ENCODE measurements at regions not wholly inside any gene's neighbourhood (a gene's known extent, or its start where the extent isn't known, plus 50 kb on each side); places are given as distances from the start of the nearest gene placed in this dataset.

DNA sequence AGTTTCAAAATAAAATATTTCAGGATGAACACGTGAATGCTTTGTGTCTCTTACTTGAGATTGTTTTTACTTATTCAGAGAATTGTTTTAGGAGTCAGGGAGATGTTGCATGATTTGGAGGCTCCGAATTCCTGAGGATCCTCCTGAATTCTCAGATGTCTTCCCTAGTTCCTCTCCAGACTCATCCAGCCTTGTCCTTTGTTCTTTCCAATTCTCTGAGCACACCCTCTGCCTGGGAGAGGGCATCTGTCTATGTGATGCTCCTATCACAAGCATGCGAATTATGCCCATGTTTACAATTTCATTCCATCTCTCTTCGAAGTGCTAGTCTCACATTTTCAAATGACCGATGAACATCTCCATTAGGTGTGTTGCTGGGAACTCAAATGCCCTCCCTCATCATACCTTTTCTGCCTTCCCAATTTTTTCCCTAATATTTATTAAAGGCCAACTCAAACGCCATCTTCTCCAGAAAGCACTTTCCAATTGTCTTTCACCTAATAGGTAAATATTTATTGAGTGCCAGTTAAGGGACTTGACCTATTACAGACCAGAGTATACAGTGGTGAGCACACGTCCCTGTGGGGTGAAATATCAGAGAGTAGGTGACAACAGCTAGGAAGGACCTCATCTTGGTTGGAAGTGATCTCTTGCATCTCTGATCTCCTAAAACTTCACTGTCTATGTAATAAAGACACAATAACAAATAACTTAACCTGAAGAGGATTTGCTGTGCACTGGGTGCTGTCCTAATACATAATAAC, 64.4 kb downstream of the ARF6 start:
- H3K27ac ChIP-seq (ENCODE audit: low read length) = peak overlapping the region; percentile 75
- intact Hi-C loops (cut with micrococcal nuclease; ENCODE audit: unreplicated experiment) = no loop called here
- H3K36me3 ChIP-seq (ENCODE audit: control insufficient read depth, insufficient read depth, low read length) = no peaks in the 10 kb centered on the region
- no TSS peak for BruUV-seq (replicated peaks)
- TF ChIP-seq REST (IDR thresholded peaks at IDR 0.05; ENCODE audit: insufficient read depth in 1 of 2, low read depth in 2 of 2, low read length in 1 of 2) = no peak
- TF ChIP-seq, protein P1, sequence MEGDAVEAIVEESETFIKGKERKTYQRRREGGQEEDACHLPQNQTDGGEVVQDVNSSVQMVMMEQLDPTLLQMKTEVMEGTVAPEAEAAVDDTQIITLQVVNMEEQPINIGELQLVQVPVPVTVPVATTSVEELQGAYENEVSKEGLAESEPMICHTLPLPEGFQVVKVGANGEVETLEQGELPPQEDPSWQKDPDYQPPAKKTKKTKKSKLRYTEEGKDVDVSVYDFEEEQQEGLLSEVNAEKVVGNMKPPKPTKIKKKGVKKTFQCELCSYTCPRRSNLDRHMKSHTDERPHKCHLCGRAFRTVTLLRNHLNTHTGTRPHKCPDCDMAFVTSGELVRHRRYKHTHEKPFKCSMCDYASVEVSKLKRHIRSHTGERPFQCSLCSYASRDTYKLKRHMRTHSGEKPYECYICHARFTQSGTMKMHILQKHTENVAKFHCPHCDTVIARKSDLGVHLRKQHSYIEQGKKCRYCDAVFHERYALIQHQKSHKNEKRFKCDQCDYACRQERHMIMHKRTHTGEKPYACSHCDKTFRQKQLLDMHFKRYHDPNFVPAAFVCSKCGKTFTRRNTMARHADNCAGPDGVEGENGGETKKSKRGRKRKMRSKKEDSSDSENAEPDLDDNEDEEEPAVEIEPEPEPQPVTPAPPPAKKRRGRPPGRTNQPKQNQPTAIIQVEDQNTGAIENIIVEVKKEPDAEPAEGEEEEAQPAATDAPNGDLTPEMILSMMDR (IDR thresholded peaks at IDR 0.05) = no peak
- no peak overlapping the region for H3K4me3 ChIP-seq (ENCODE audit: low read depth in 2 of 2, low read length in 2 of 2)
- peaks cover 36% of the 10 kb centered on the region for H3K4me1 ChIP-seq (ENCODE audit: control insufficient read depth, insufficient read depth, low read length)
- in situ Hi-C loops (cut with HindIII; ENCODE audit: low pct_unique_long_range_greater_than_20kb, low sequenced_read_pairs) = no loop called here
- DNase-seq (ENCODE audit: low read depth, low spot score) = no peak
- no peaks in the 10 kb centered on the region for H3K27me3 ChIP-seq (ENCODE audit: control insufficient read depth, insufficient read depth, low read length)
- no peaks in the 10 kb centered on the region for H3K9me3 ChIP-seq (ENCODE audit: control insufficient read depth, insufficient read depth, low read depth, low read length)
- ChIA-PET CTCF (interaction anchor here (0.6 kb wide), 1 partner anchor 95 kb away, joined by 3 read pairs; no protein-coding TSS in a partner anchor), POLR2A (no interaction called here)
- no peak for ATAC-seq

- ATAC-seq = no peak
- Histone ChIP-seq H3K4me1 (ENCODE audit: control insufficient read depth, insufficient read depth, low read length) (peaks cover 29% of the 10 kb centered on the region), H3K27ac (ENCODE audit: low read length) (peak overlapping the region; percentile 80), H3K4me3 (ENCODE audit: low read depth in 2 of 2, low read length in 2 of 2) (no peak overlapping the region), H3K36me3 (ENCODE audit: control insufficient read depth, insufficient read depth, low read length) (no peaks in the 10 kb centered on the region), H3K27me3 (ENCODE audit: control insufficient read depth, insufficient read depth, low read length) (no peaks in the 10 kb centered on the region), H3K9me3 (ENCODE audit: control insufficient read depth, insufficient read depth, low read depth, low read length) (no peaks in the 10 kb centered on the region)
- in situ Hi-C loops (cut with HindIII; ENCODE audit: low pct_unique_long_range_greater_than_20kb, low sequenced_read_pairs) (no loop called here), intact Hi-C loops (cut with micrococcal nuclease; ENCODE audit: unreplicated experiment) (no loop called here)
- POLR2A ChIA-PET = no interaction called here
- BruUV-seq (replicated peaks) = no TSS peak
- CTCF ChIA-PET = no interaction called here
- no peak for TF ChIP-seq POLR2AphosphoS5 (IDR thresholded peaks at IDR 0.05; ENCODE audit: low read depth, low read length)
- no peak for TF ChIP-seq SIN3A (IDR thresholded peaks at IDR 0.05; ENCODE audit: borderline replicate concordance, insufficient read depth, low read depth, low read length)
- no peak for TF ChIP-seq TCF7L2 (IDR thresholded peaks at IDR 0.05; ENCODE audit: low read depth, low read length)
- no peak for TF ChIP-seq REST (IDR thresholded peaks at IDR 0.05; ENCODE audit: insufficient read depth in 1 of 2, low read depth in 2 of 2, low read length in 1 of 2)
- TF ChIP-seq, protein P1 (IDR thresholded peaks at IDR 0.05) = no peak
- no peak for DNase-seq (ENCODE audit: low read depth, low spot score)
Measured at GRCh38 chr14:49959822-49960408, 67.0 kb downstream of the ARF6 start.

Measured in Panc1 (cell line).